BLaER1 (cell line): ENCODE measurements at regions not wholly inside any gene's neighbourhood (a gene's known extent, or its start where the extent isn't known, plus 50 kb on each side); places are given as distances from the start of the nearest gene placed in this dataset.

Source experiments
- H3K27ac ChIP-seq: shearing (Covaris generic); formaldehyde crosslinking; 2 replicates; pipeline ENCODE4 v1.8.1; 2022
- H3K27me3 ChIP-seq: shearing (Covaris generic); formaldehyde crosslinking; 2 replicates; pipeline ENCODE4 v1.8.1; 2022
- H3K36me3 ChIP-seq: shearing (Covaris generic); formaldehyde crosslinking; 2 replicates; pipeline ENCODE4 v1.8.1; 2022
- H3K4me1 ChIP-seq: shearing (Covaris generic); formaldehyde crosslinking; 2 replicates; pipeline ENCODE4 v1.8.1; 2022
- H3K4me2 ChIP-seq: shearing (Covaris generic); formaldehyde crosslinking; 2 replicates; pipeline ENCODE4 v1.8.1; 2022
- H3K4me3 ChIP-seq: shearing (Covaris generic); formaldehyde crosslinking; 2 replicates; pipeline ENCODE4 v1.8.1; 2022
- H3K9ac ChIP-seq: shearing (Covaris generic); formaldehyde crosslinking; 2 replicates; pipeline ENCODE4 v1.8.1; 2022
- H3K9me3 ChIP-seq: shearing (Covaris generic); formaldehyde crosslinking; 2 replicates; pipeline ENCODE4 v1.8.1; 2022
- H4K20me1 ChIP-seq: shearing (Covaris generic); formaldehyde crosslinking; 2 replicates; pipeline ENCODE4 v1.8.1; 2022
- Cebpa-rat ChIP-seq: shearing (Covaris generic); IDR thresholded peaks from 2 replicates; pipeline ENCODE4 v1.8.1; 2022

DNA sequence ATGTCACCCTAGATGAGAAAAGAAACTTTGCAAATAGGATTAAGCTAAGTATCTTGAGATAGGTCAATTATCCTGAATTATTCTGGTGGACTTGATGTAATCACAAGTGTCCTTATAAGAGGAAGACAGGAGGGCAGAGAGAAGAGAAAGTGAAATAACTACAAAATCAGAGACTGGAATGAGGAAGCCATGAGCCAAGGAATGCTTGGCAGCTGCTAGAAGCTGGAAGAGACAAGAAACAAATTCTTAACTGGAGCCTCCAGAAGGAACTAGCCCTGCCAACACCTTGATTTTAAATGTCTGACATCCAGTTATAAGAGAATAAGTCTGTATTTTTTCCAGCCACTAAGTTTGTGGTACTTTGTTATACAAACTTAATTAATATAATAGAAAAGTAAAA is 480.0 kb downstream of the NR2F1-AS1 start:
- no peaks in the 10 kb centered on the region for H3K9me3 ChIP-seq
- no peak overlapping the region for H3K27ac ChIP-seq
- H3K36me3 ChIP-seq = no peaks in the 10 kb centered on the region
- H3K4me2 ChIP-seq = no peak overlapping the region
- H3K4me3 ChIP-seq = no peak overlapping the region
- H3K9ac ChIP-seq = no peak overlapping the region
- TF ChIP-seq Cebpa-rat = no peak
- H3K4me1 ChIP-seq = no peaks in the 10 kb centered on the region
- H3K27me3 ChIP-seq = no peaks in the 10 kb centered on the region
- H4K20me1 ChIP-seq = no peaks in the 10 kb centered on the region

DNA sequence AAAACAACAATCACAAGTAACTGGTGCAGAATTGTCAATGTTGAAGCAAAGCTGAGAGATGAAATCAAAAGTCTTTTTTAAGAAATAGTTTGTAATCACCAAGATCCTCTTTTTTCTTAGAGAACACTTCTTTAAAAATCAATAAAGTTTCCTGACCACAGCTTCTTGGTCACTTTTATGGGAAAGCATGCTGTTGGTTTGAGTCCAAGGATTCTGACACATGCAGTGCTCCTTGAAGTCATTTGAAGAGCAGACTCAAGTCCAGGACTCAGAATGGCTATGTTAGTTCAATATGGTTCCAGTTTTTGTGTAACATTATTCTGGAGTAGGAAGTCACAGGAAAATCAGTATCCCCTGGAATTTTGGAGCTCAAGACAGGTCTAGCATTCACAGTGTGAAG is 480.6 kb downstream of the NR2F1-AS1 start:
- Histone ChIP-seq H3K4me3 (no peak overlapping the region), H3K9ac (no peak overlapping the region), H3K4me1 (no peaks in the 10 kb centered on the region), H3K27me3 (no peaks in the 10 kb centered on the region), H3K36me3 (no peaks in the 10 kb centered on the region), H3K9me3 (no peaks in the 10 kb centered on the region), H3K27ac (no peak overlapping the region), H3K4me2 (no peak overlapping the region), H4K20me1 (no peaks in the 10 kb centered on the region)
- no peak for TF ChIP-seq Cebpa-rat

DNA sequence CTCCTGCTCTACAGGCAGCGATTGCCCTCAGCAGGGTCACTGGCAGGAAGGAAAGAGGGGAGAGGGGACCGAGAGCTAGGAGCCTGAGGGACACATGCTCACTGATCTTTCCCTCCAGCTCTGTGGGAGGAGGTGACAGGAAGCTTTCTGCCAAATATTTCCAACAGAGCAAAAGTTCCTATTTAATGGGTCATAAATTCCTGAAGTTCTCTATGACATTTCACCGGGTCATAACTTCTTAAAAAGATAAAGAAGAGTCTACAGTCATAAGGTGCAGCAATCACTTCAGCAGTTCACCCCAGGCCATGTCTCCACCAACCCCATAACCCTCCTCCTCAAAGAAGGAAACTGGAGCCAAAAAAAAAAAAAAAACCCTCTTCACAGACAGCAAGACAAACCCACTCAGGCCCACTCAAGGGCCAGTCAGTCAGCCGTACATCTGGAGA is 481.1 kb downstream of the NR2F1-AS1 start:
- H3K36me3 ChIP-seq = no peaks in the 10 kb centered on the region
- H3K27ac ChIP-seq = no peak overlapping the region
- TF ChIP-seq Cebpa-rat = no peak
- no peak overlapping the region for H3K4me3 ChIP-seq
- no peak overlapping the region for H3K4me2 ChIP-seq
- H4K20me1 ChIP-seq = no peaks in the 10 kb centered on the region
- H3K9me3 ChIP-seq = no peaks in the 10 kb centered on the region
- H3K9ac ChIP-seq = no peak overlapping the region
- H3K27me3 ChIP-seq = no peaks in the 10 kb centered on the region
- no peaks in the 10 kb centered on the region for H3K4me1 ChIP-seq

DNA sequence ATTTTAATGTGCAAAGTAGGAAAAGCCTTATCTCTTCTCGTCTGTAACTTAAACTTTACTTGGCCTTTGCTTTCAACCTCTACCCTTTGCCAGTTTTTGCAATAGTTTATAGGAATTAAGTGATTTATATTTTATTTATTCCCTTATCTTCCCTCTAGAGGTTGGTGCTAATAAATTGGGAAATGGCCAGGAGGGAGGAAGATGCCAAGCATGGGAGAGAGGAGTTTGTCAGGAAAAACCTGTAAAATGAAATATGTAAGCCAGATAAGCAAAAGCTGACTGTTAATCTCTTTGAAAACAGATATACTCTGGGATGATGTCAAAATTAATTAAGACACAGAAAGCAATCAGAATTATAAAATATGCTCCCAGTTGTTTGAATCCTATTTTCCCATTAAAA is 484.5 kb downstream of the NR2F1-AS1 start:
- H3K4me1 ChIP-seq = no peaks in the 10 kb centered on the region
- TF ChIP-seq Cebpa-rat = no peak
- no peaks in the 10 kb centered on the region for H3K9me3 ChIP-seq
- H3K9ac ChIP-seq = no peak overlapping the region
- H3K27me3 ChIP-seq = no peaks in the 10 kb centered on the region
- no peaks in the 10 kb centered on the region for H4K20me1 ChIP-seq
- H3K4me3 ChIP-seq = no peak overlapping the region
- no peaks in the 10 kb centered on the region for H3K36me3 ChIP-seq
- H3K4me2 ChIP-seq = no peak overlapping the region
- no peak overlapping the region for H3K27ac ChIP-seq

DNA sequence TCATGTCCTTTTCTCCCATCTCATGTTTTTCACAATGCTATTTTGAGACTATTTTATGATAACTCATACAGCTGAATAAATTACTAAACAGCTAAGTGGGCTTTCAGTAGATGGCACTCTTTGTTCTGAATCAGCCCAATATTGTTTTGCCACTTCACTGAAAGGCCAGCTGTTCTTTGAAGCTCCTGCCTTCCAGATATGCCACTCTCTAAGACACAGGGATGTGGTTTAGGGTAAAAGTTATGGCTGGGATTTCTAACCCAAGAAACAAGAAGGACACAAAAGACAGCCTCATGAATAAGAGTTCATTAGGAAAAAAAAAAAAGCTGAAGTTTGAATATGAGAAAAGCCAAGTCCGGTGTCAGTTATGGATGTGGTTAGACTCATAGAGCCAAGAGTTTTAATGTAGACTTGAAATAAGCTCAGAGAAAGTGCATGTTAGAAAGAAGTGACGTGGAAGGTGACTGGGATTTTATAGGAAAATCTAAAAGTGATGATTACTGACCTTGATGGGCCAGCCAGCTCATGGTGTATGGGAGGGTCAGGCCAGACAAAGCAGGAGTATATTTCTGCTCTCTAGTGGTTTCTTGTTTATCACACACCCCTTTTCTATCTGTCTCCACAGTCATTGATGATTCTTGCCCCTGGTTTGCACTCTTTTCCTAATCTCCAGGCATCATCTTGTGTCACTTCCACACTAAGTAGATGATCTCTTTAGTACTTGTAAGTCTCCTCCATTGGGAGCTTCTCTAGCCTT is 488.5 kb downstream of the NR2F1-AS1 start:
- TF ChIP-seq Cebpa-rat = no peak
- Histone ChIP-seq H3K36me3 (no peaks in the 10 kb centered on the region), H4K20me1 (no peaks in the 10 kb centered on the region), H3K4me1 (no peaks in the 10 kb centered on the region), H3K9ac (no peak overlapping the region), H3K27ac (no peak overlapping the region), H3K4me2 (no peak overlapping the region), H3K27me3 (no peaks in the 10 kb centered on the region), H3K9me3 (no peaks in the 10 kb centered on the region), H3K4me3 (no peak overlapping the region)

DNA sequence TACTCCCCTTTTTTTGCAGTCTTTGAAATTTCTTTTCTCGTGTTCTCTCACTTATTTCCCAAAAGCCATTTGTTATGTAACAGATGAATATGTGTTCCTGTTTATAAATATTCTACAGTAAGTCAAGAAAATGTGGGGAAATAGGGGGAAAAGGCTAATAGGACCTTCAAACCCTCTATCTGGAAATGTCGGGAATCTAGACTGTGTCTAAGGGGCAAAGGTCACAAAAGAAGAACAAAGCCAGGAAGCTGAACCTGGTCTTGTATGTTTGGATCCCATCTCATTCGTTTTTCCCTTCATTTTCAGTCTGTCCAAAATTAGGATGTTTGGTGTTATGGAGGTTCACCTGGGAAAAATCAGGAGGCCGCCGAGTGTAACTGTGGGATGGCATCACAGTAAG is 490.3 kb downstream of the NR2F1-AS1 start:
- Histone ChIP-seq H3K9me3 (no peaks in the 10 kb centered on the region), H3K27ac (no peak overlapping the region), H3K4me3 (no peak overlapping the region), H3K9ac (no peak overlapping the region), H4K20me1 (no peaks in the 10 kb centered on the region), H3K36me3 (no peaks in the 10 kb centered on the region), H3K4me2 (no peak overlapping the region), H3K4me1 (no peaks in the 10 kb centered on the region), H3K27me3 (no peaks in the 10 kb centered on the region)
- no peak for TF ChIP-seq Cebpa-rat

DNA sequence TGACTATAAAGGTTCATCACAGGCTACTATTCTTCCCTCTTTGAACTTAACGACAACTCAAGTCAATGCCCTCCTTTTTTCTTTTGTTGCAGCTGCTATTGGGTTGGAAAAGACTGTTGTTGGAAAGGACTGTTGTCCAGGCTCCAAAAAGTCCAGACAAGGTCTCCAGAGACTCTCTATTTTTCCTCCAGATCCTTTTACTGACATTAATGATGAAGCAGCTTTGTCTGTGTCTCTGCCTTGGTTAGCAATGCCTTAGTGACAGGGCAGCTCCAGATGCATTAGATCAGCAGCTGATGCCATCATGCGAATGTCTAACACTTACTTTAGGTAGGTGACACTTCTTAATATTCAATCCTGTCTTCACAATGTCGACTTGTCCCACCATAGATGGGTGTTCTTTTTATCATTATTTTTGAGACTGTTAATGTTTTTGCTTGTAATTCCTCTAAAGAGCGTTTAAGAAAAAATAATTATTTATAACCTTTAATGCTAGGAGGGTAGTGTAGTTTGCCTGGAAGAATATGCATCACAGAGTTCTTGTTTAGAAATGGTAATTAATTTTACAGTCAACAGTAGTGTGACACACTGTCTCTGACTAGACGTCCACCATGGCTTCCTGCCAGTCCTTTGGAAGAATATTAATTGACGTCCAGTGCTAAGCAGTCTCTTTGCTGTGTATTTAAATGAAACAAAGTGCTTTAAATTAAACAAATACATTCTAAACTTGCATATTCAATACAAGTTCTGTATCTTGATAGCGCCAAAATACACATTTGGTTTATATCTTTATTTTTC is 492.2 kb downstream of the NR2F1-AS1 start:
- Histone ChIP-seq H3K4me3 (no peak overlapping the region), H3K9me3 (no peaks in the 10 kb centered on the region), H3K4me1 (no peaks in the 10 kb centered on the region), H3K27me3 (no peaks in the 10 kb centered on the region), H3K9ac (no peak overlapping the region), H3K4me2 (no peak overlapping the region), H4K20me1 (no peaks in the 10 kb centered on the region), H3K36me3 (no peaks in the 10 kb centered on the region), H3K27ac (no peak overlapping the region)
- no peak for TF ChIP-seq Cebpa-rat

DNA sequence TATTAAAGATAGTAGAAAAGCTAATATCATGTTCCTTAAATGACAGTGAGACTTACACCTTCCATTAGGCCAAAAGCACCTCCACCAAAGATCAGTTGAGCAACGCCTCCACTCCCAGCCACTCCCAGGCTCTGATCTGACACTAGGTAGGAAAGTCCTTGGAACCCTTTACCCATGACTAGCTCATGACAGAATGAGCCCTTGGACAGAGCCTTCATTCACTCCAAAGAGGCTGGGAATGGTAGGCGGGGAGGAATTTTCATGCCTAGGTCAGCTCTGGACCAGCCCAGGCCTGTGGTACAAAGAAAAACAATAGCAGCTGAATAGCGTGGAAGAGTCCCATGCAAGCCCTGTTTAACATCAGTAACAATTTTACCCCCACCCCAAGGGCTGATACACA is 493.7 kb downstream of the NR2F1-AS1 start:
- H4K20me1 ChIP-seq = no peaks in the 10 kb centered on the region
- no peak overlapping the region for H3K4me3 ChIP-seq
- no peaks in the 10 kb centered on the region for H3K36me3 ChIP-seq
- H3K9ac ChIP-seq = no peak overlapping the region
- no peaks in the 10 kb centered on the region for H3K27me3 ChIP-seq
- no peaks in the 10 kb centered on the region for H3K4me1 ChIP-seq
- H3K4me2 ChIP-seq = no peak overlapping the region
- H3K9me3 ChIP-seq = no peaks in the 10 kb centered on the region
- TF ChIP-seq Cebpa-rat = no peak
- H3K27ac ChIP-seq = no peak overlapping the region

DNA sequence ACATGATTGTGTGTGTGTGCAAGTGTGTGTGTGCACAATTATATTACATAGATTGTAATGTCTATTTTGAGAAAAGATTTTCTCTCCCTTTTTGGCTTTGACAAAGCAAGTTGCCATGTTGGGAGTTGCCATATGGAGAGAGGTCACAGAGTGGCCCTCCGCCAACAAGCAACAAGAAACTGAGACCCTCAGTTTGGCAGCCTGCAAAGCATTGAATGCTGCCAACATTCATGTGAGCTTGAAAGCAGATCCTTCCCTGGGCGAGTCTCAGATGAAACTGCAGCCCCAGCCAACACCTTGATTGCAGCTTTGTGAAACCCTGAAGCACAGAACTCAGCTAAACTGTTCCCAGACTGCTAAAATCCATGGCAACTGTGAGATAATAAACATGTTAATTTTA is 498.0 kb downstream of the NR2F1-AS1 start:
- H3K27ac ChIP-seq = no peak overlapping the region
- H3K36me3 ChIP-seq = no peaks in the 10 kb centered on the region
- H3K4me3 ChIP-seq = no peak overlapping the region
- H3K4me2 ChIP-seq = no peak overlapping the region
- H3K4me1 ChIP-seq = no peaks in the 10 kb centered on the region
- H4K20me1 ChIP-seq = no peaks in the 10 kb centered on the region
- no peaks in the 10 kb centered on the region for H3K27me3 ChIP-seq
- no peak for TF ChIP-seq Cebpa-rat
- H3K9me3 ChIP-seq = no peaks in the 10 kb centered on the region
- H3K9ac ChIP-seq = no peak overlapping the region

DNA sequence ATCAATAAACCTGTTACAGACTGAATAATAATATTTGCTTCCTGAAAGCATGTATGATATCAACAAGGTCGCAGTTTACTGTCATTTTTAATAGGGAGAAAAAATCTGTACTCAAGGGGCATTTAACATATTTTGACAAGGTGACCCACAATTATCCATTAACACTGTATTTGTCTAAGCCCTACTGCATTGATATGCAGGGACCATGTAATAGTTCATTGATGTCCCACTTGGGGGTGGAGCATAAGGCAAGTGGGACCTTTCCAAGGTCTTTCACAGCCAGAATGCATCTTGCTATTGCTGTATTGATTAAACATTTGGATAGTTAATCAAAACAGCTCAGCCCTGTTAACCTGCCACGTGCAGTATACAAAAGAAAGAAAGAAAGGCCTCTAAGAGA is 502.0 kb downstream of the NR2F1-AS1 start:
- no peak for TF ChIP-seq Cebpa-rat
- Histone ChIP-seq H3K4me2 (no peak overlapping the region), H3K9ac (no peak overlapping the region)

More for the DNA sequence above, 502.0 kb downstream of the NR2F1-AS1 start:
- H3K9me3 ChIP-seq = no peaks in the 10 kb centered on the region
- no peak overlapping the region for H3K4me3 ChIP-seq
- H3K27ac ChIP-seq = no peak overlapping the region
- no peaks in the 10 kb centered on the region for H3K27me3 ChIP-seq
- no peaks in the 10 kb centered on the region for H3K36me3 ChIP-seq
- no peaks in the 10 kb centered on the region for H4K20me1 ChIP-seq
- H3K4me1 ChIP-seq = no peaks in the 10 kb centered on the region
